GM19035 (cell line): ENCODE measurements at regions not wholly inside any gene's neighbourhood (a gene's known extent, or its start where the extent isn't known, plus 50 kb on each side); places are given as distances from the start of the nearest gene placed in this dataset.

Source experiments
- ATAC-seq: cut with Tn5 transposase; IDR thresholded peaks from one replicate; pipeline ENCODE4 v1.9.1; 2021; ENCODE audit not compliant: unreplicated experiment

- no peak for ATAC-seq
Measured at GRCh38 chr17:15112846-15113617, 152.1 kb downstream of the PMP22 start.

GRCh38 chr17:15109608-15110007 is 155.5 kb downstream of the PMP22 start:
- ATAC-seq: no peak

GRCh38 chr17:15108992-15109391 is 156.1 kb downstream of the PMP22 start:
- ATAC-seq: no peak

GRCh38 chr17:15106540-15106939 is 158.6 kb downstream of the PMP22 start:
- ATAC-seq: no peak

- no peak for ATAC-seq
Measured at GRCh38 chr17:15103785-15104184, 161.3 kb downstream of the PMP22 start.

GRCh38 chr17:15101175-15101574 is 164.0 kb downstream of the PMP22 start:
- no peak for ATAC-seq

- ATAC-seq: no peak
Measured at GRCh38 chr17:15096511-15096910, 168.6 kb downstream of the PMP22 start.

GRCh38 chr17:15095935-15096334 is 169.2 kb downstream of the PMP22 start:
- no peak for ATAC-seq

- ATAC-seq: no peak
Measured at GRCh38 chr17:15092762-15093161, 172.4 kb downstream of the PMP22 start.

- no peak for ATAC-seq
Measured at GRCh38 chr17:15092261-15092660, 172.9 kb downstream of the PMP22 start.

GRCh38 chr17:15091825-15092224 is 173.3 kb downstream of the PMP22 start:
- ATAC-seq: no peak

GRCh38 chr17:15090533-15090932 is 174.6 kb downstream of the PMP22 start:
- no peak for ATAC-seq

GRCh38 chr17:15087946-15088345 is 177.2 kb downstream of the PMP22 start:
- ATAC-seq: no peak

GRCh38 chr17:15086776-15087295 is 178.3 kb downstream of the PMP22 start:
- no peak for ATAC-seq

- no peak for ATAC-seq
Measured at GRCh38 chr17:15085890-15086677, 179.0 kb downstream of the PMP22 start.

- no peak for ATAC-seq
Measured at GRCh38 chr17:15083225-15083624, 181.9 kb downstream of the PMP22 start.

GRCh38 chr17:15081008-15081407 is 184.1 kb downstream of the PMP22 start:
- no peak for ATAC-seq

- no peak for ATAC-seq
Measured at GRCh38 chr17:15078570-15078969, 186.6 kb downstream of the PMP22 start.

GRCh38 chr17:15076991-15077663 is 188.0 kb downstream of the PMP22 start:
- ATAC-seq: no peak

GRCh38 chr17:15051933-15052332 is 213.2 kb downstream of the PMP22 start:
- no peak for ATAC-seq

GRCh38 chr17:15049795-15050160 is 215.3 kb downstream of the PMP22 start:
- no peak for ATAC-seq
